ENCODE measurements at regions not wholly inside any gene's neighbourhood (a gene's known extent, or its start where the extent isn't known, plus 50 kb on each side); places are given as distances from the start of the nearest gene placed in this dataset.

DNA sequence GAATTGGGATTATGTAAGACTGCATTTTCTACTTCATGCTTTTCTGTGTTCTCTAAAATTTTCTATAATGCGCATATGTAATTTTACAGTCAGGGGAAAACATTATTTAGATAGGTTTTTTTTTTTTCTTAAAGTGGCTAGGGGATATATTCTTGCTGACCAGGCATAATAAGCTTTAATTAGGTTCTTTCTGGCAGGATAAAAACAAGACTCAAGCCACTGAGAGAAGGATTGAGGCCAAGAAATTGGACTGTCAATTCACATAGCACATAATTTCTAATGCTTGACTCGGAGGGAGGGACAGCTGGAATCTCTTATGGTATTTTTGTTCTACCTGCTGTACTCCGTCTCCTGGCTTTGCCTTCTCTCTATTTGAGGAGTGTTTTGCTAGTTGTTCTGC, 119.8 kb upstream of the NPVF start:
- no peak for DNase-seq (ENCODE audit: low read depth, low spot score)
- Histone ChIP-seq H3K9me3 (ENCODE audit: low read depth, low read length) (no peaks in the 10 kb centered on the region), H3K9ac (ENCODE audit: insufficient read length) (no peak overlapping the region), H3K36me3 (ENCODE audit: insufficient read depth, low read length) (no peaks in the 10 kb centered on the region), H3K27ac (no peak overlapping the region), H3K4me3 (no peak overlapping the region)
- no peak for TF ChIP-seq EZH2 (IDR thresholded peaks at IDR 0.05)
- TF ChIP-seq POLR2AphosphoS5 (IDR thresholded peaks at IDR 0.05; ENCODE audit: borderline replicate concordance, low read depth, low read length), result no peak
- no peak for TF ChIP-seq FOXP2 (optimal IDR thresholded peaks at IDR 0.05; ENCODE audit: control extremely low read depth, extremely low read length, insufficient read depth)

DNA sequence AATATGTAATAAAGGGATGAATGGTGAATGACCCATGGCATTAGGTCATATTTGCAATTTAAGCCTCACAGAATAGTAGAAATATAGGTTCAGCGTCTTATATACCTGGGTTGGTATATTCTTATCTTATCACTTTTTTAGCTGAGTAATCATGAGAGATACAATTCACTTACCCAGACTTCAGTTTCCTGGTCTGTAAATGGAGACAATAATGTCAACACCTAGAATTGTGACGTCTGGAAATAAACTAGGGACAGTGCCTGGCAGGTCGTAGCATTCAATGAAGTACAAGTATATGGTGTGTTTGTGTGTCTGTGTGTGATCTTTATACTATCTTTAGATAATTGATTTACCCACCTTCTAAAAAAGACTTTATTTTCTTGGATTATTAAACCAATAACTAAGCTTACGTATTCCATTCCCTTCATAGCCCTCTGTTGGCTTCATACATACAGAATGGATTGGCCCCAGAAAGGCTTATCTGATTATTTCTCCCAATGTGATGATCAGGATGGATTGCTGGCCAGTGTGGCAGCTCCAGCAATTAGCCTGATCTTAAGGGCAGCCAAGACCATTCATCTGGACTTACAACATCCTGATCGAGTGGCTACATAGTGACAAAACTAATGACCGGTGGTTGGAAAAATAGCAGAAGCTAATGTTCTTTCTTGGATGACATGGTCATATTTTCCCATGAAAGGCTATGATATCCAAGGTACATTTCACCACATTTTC, 121.2 kb upstream of the NPVF start:
- TF ChIP-seq EZH2 (IDR thresholded peaks at IDR 0.05), result no peak
- no peak for TF ChIP-seq FOXP2 (optimal IDR thresholded peaks at IDR 0.05; ENCODE audit: control extremely low read depth, extremely low read length, insufficient read depth)
- no peak for TF ChIP-seq POLR2AphosphoS5 (IDR thresholded peaks at IDR 0.05; ENCODE audit: borderline replicate concordance, low read depth, low read length)
- no peak overlapping the region for H3K4me3 ChIP-seq
- DNase-seq (ENCODE audit: low read depth, low spot score), result no peak

DNA sequence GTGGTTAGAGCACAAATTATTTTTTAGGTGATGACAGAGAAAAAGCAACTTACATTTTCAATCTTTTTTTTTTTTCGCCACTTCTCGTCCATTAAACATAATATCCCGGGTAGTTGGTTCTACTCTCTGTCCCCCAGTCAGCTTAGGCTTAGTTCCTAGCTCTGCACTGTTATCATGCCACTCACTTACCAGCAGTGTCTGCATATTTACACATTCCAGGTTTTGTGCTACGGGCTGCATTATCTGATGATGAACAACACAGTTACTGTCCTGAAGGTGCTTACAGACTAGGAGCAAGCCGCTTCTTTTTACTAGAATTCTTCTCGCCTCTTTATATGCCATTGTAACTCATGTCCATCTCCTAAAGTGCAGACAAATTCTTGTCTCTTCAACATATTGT, 121.8 kb upstream of the NPVF start:
- no peak for DNase-seq (ENCODE audit: low read depth, low spot score)
- no peaks in the 10 kb centered on the region for H3K36me3 ChIP-seq (ENCODE audit: insufficient read depth, low read length)
- no peak overlapping the region for H3K27ac ChIP-seq
- no peak overlapping the region for H3K4me3 ChIP-seq
- no peaks in the 10 kb centered on the region for H3K9me3 ChIP-seq (ENCODE audit: low read depth, low read length)
- TF ChIP-seq POLR2AphosphoS5 (IDR thresholded peaks at IDR 0.05; ENCODE audit: borderline replicate concordance, low read depth, low read length) (no peak), EZH2 (IDR thresholded peaks at IDR 0.05) (no peak), FOXP2 (optimal IDR thresholded peaks at IDR 0.05; ENCODE audit: control extremely low read depth, extremely low read length, insufficient read depth) (no peak)
- no peak overlapping the region for H3K9ac ChIP-seq (ENCODE audit: insufficient read length)

More for the DNA sequence above, 121.2 kb upstream of the NPVF start:
- Histone ChIP-seq H3K36me3 (ENCODE audit: insufficient read depth, low read length) (no peaks in the 10 kb centered on the region), H3K9ac (ENCODE audit: insufficient read length) (no peak overlapping the region), H3K9me3 (ENCODE audit: low read depth, low read length) (no peaks in the 10 kb centered on the region), H3K27ac (no peak overlapping the region)

DNA sequence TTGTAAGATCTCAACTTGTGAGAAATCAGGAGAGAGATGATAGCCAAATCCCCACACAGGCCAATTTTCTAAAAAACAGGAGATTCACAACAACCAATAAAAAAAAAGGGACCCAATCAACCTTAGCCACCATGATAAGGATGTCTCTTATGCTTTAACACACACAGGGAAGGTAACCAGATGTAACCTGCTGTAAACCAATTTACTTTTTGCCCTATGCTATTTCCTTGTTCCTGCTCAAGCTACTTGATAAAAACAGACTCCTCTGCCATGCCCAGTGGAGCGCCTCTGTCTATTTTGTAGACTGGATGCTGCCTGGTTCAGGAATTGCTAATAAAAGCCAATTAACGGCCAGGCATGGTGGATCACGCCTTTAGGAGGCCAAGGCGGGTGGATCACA, 123.5 kb upstream of the NPVF start:
- TF ChIP-seq FOXP2 (optimal IDR thresholded peaks at IDR 0.05; ENCODE audit: control extremely low read depth, extremely low read length, insufficient read depth), result no peak
- TF ChIP-seq POLR2AphosphoS5 (IDR thresholded peaks at IDR 0.05; ENCODE audit: borderline replicate concordance, low read depth, low read length), result no peak
- TF ChIP-seq EZH2 (IDR thresholded peaks at IDR 0.05), result no peak
- no peak overlapping the region for H3K4me3 ChIP-seq
- H3K36me3 ChIP-seq (ENCODE audit: insufficient read depth, low read length), result no peaks in the 10 kb centered on the region
- no peak for DNase-seq (ENCODE audit: low read depth, low spot score)
- H3K27ac ChIP-seq, result no peak overlapping the region
- no peaks in the 10 kb centered on the region for H3K9me3 ChIP-seq (ENCODE audit: low read depth, low read length)
- no peak overlapping the region for H3K9ac ChIP-seq (ENCODE audit: insufficient read length)

DNA sequence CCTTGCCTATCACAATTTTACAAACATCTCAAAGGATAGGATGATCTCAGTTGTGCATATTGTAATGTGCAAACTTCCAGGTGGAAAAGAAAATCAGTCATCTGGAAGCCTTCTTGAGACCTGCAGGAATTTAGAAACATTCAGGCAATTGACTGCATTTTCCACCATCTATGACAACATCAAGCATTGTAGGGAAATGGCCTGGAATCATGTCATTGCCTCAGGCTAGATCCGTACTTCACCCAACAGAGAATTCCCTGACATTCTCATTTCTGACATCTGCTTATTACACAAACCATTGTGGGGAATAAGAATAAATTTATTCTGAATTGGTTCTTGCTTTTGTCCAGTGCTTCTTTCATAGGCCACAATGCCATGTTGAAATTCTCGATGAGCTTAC, 124.9 kb upstream of the NPVF start:
- DNase-seq (ENCODE audit: low read depth, low spot score), result no peak
- Histone ChIP-seq H3K9me3 (ENCODE audit: low read depth, low read length) (no peaks in the 10 kb centered on the region), H3K9ac (ENCODE audit: insufficient read length) (no peak overlapping the region), H3K27ac (no peak overlapping the region), H3K36me3 (ENCODE audit: insufficient read depth, low read length) (no peaks in the 10 kb centered on the region), H3K4me3 (no peak overlapping the region)
- TF ChIP-seq EZH2 (IDR thresholded peaks at IDR 0.05) (no peak), FOXP2 (optimal IDR thresholded peaks at IDR 0.05; ENCODE audit: control extremely low read depth, extremely low read length, insufficient read depth) (no peak), POLR2AphosphoS5 (IDR thresholded peaks at IDR 0.05; ENCODE audit: borderline replicate concordance, low read depth, low read length) (no peak)

DNA sequence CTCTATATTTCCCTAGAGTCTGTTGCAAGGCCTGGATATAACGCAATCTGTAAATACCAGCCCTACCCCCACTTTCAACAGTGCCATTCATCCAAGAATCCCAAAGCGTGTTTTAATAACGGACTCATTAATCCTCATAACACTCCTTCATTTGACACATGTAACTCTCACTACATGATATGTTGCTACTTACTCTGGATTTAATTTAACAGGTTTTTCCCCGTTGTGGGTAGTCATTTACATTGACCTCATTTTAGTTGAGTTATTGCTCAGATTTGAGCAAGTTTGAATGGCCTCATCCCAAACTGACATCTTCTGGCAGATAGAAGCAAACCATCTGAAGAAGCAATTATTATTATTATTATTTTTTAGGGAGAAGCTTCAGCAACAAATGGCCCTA, 125.4 kb upstream of the NPVF start:
- no peak overlapping the region for H3K4me3 ChIP-seq
- TF ChIP-seq EZH2 (IDR thresholded peaks at IDR 0.05), result no peak
- TF ChIP-seq POLR2AphosphoS5 (IDR thresholded peaks at IDR 0.05; ENCODE audit: borderline replicate concordance, low read depth, low read length), result no peak
- no peak for TF ChIP-seq FOXP2 (optimal IDR thresholded peaks at IDR 0.05; ENCODE audit: control extremely low read depth, extremely low read length, insufficient read depth)

DNA sequence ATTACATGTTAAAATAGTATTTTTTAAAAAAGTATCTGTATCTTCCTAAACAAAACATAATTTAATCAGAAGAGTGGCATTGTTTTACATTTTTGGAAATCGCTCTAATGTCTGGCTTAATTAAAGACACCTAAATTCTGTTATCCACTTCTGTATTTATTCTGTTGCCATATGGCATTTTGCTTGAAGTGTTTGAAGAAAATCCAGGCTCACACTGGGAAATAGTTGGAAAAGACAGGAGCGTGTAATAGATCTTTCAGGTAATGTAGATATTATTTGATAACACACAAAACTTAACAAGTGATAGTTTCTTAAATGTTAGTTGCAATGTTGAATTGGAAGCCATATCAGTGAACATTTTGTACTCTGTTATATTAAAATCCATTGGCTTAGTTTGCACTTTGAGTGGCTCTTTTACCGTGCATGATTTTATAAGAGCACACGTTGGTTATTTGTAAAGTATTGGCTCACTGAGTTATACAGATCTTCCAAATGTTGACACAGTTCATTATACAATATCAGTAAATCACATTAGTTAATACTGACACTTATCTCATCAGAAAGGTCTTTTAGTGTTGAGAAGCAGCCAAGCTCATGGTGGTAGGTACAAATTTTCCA, 128.4 kb upstream of the NPVF start:
- Histone ChIP-seq H3K9me3 (ENCODE audit: low read depth, low read length) (no peaks in the 10 kb centered on the region), H3K4me3 (no peak overlapping the region), H3K27ac (no peak overlapping the region), H3K9ac (ENCODE audit: insufficient read length) (no peak overlapping the region), H3K36me3 (ENCODE audit: insufficient read depth, low read length) (no peaks in the 10 kb centered on the region)
- TF ChIP-seq POLR2AphosphoS5 (IDR thresholded peaks at IDR 0.05; ENCODE audit: borderline replicate concordance, low read depth, low read length), result no peak
- TF ChIP-seq FOXP2 (optimal IDR thresholded peaks at IDR 0.05; ENCODE audit: control extremely low read depth, extremely low read length, insufficient read depth), result no peak
- TF ChIP-seq EZH2 (IDR thresholded peaks at IDR 0.05), result no peak
- DNase-seq (ENCODE audit: low read depth, low spot score), result no peak

More for the DNA sequence above, 125.4 kb upstream of the NPVF start:
- no peak for DNase-seq (ENCODE audit: low read depth, low spot score)
- Histone ChIP-seq H3K9me3 (ENCODE audit: low read depth, low read length) (no peaks in the 10 kb centered on the region), H3K9ac (ENCODE audit: insufficient read length) (no peak overlapping the region), H3K27ac (no peak overlapping the region), H3K36me3 (ENCODE audit: insufficient read depth, low read length) (no peaks in the 10 kb centered on the region)

DNA sequence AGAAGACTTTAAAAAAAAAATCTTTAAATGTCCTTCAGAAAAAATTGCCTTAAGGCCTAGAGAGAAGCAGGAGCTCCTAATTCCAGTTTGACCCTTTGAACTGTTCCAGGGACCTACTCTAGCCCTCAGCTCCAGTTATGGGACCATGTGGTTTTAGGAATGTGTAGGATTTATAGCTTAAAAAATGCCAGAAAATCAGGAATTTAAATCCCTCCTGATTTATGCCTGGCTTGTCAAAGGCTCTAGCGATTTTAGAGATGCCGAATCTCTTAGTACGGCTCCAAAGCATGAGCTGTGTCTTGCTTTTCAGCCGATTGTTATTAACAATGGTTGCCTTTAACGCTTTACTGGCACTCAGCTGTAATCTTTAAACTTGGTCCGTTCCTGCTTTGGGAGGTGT, 130.6 kb upstream of the NPVF start:
- TF ChIP-seq FOXP2 (optimal IDR thresholded peaks at IDR 0.05; ENCODE audit: control extremely low read depth, extremely low read length, insufficient read depth) (no peak), POLR2AphosphoS5 (IDR thresholded peaks at IDR 0.05; ENCODE audit: borderline replicate concordance, low read depth, low read length) (no peak), EZH2 (IDR thresholded peaks at IDR 0.05) (no peak)
- no peak for DNase-seq (ENCODE audit: low read depth, low spot score)
- H3K36me3 ChIP-seq (ENCODE audit: insufficient read depth, low read length), result no peaks in the 10 kb centered on the region
- no peaks in the 10 kb centered on the region for H3K9me3 ChIP-seq (ENCODE audit: low read depth, low read length)
- no peak overlapping the region for H3K27ac ChIP-seq
- H3K4me3 ChIP-seq, result no peak overlapping the region
- no peak overlapping the region for H3K9ac ChIP-seq (ENCODE audit: insufficient read length)

All from SK-N-MC (cell line).